ENCODE measurements at regions not wholly inside any gene's neighbourhood (a gene's known extent, or its start where the extent isn't known, plus 50 kb on each side); places are given as distances from the start of the nearest gene placed in this dataset.

DNA sequence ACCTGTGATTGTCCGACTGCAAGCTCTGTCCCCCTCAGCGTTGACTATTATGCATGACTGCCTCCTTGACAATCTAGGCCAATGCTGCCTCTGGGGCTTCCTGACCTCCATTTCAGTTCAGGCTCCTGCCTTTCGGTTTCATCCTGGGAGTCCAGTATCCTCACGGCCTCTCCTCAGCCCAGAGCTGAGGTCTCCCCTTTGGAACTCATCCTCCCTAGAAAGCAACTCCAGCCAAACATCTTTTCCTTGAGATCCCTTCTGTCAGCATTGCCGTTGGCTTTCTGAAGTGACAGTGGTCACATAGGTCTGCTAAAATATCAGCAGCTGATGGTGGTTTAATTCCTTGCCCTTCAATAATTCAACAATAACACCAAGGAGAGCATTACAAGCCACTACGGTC is 519.1 kb upstream of the NBEA start:
- no peak for TF ChIP-seq CTCF (IDR thresholded peaks at IDR 0.05; ENCODE audit: insufficient read depth, low read length, poor library complexity, severe bottlenecking)
- H3K27me3 ChIP-seq (replicated peaks; ENCODE audit: control insufficient read depth, insufficient read depth, low read length), result no peaks in the 10 kb centered on the region
- DNase-seq (ENCODE audit: extremely low read depth, insufficient read length), result no peak
- no peak overlapping the region for H3K4me3 ChIP-seq (replicated peaks; ENCODE audit: low read depth, low read length)
- no peaks in the 10 kb centered on the region for H3K36me3 ChIP-seq (ENCODE audit: control insufficient read depth, insufficient read depth, low read length)

GRCh38 chr13:34425327-34425949 is 516.6 kb upstream of the NBEA start:
- no peaks in the 10 kb centered on the region for H3K36me3 ChIP-seq (ENCODE audit: control insufficient read depth, insufficient read depth, low read length)
- H3K27me3 ChIP-seq (replicated peaks; ENCODE audit: control insufficient read depth, insufficient read depth, low read length), result no peaks in the 10 kb centered on the region
- DNase-seq (ENCODE audit: extremely low read depth, insufficient read length), result no peak
- TF ChIP-seq CTCF (IDR thresholded peaks at IDR 0.05; ENCODE audit: insufficient read depth, low read length, poor library complexity, severe bottlenecking), result no peak
- H3K4me3 ChIP-seq (replicated peaks; ENCODE audit: low read depth, low read length), result no peak overlapping the region

DNA sequence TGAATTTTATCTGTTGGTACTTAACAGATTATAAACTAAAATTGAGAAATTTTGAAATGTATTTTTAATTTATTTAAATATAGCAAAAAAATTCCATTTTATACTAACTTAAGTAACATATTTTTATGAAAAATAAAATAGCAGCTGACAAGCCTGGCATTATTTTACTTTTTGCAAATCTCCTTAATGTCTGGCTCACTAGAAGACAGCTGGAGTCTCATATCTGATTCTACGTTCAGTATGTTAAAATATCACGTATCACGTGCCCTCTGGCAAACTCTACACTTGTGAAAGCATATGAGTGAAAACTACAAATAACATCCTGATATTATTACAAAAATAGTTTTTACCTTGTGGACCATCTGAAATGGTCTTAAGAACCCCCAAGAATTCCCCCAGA is 513.2 kb upstream of the NBEA start:
- Histone ChIP-seq H3K4me3 (replicated peaks; ENCODE audit: low read depth, low read length) (no peak overlapping the region), H3K27me3 (replicated peaks; ENCODE audit: control insufficient read depth, insufficient read depth, low read length) (no peaks in the 10 kb centered on the region), H3K36me3 (ENCODE audit: control insufficient read depth, insufficient read depth, low read length) (no peaks in the 10 kb centered on the region)
- DNase-seq (ENCODE audit: extremely low read depth, insufficient read length), result no peak
- no peak for TF ChIP-seq CTCF (IDR thresholded peaks at IDR 0.05; ENCODE audit: insufficient read depth, low read length, poor library complexity, severe bottlenecking)

DNA sequence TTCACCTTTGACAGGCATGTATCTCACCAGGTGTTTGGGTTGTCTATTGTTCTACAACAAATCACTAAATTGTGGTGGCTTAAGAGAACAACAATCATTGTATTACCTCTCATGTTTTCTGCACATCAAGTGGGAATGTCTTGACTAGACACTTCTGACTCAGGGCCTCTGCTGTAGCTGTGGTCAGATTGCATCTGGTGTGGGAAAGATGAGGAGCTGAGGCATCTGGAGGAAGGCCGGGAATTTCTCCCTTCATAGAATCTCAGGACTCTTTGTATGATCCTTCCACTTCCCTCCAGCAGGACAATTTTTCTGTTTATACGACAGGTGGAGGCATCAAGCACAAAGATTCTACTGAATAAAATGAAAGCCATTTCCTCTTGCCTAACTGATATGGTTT is 511.8 kb upstream of the NBEA start:
- H3K4me3 ChIP-seq (replicated peaks; ENCODE audit: low read depth, low read length), result no peak overlapping the region
- H3K27me3 ChIP-seq (replicated peaks; ENCODE audit: control insufficient read depth, insufficient read depth, low read length), result no peaks in the 10 kb centered on the region
- no peaks in the 10 kb centered on the region for H3K36me3 ChIP-seq (ENCODE audit: control insufficient read depth, insufficient read depth, low read length)
- no peak for DNase-seq (ENCODE audit: extremely low read depth, insufficient read length)
- no peak for TF ChIP-seq CTCF (IDR thresholded peaks at IDR 0.05; ENCODE audit: insufficient read depth, low read length, poor library complexity, severe bottlenecking)

DNA sequence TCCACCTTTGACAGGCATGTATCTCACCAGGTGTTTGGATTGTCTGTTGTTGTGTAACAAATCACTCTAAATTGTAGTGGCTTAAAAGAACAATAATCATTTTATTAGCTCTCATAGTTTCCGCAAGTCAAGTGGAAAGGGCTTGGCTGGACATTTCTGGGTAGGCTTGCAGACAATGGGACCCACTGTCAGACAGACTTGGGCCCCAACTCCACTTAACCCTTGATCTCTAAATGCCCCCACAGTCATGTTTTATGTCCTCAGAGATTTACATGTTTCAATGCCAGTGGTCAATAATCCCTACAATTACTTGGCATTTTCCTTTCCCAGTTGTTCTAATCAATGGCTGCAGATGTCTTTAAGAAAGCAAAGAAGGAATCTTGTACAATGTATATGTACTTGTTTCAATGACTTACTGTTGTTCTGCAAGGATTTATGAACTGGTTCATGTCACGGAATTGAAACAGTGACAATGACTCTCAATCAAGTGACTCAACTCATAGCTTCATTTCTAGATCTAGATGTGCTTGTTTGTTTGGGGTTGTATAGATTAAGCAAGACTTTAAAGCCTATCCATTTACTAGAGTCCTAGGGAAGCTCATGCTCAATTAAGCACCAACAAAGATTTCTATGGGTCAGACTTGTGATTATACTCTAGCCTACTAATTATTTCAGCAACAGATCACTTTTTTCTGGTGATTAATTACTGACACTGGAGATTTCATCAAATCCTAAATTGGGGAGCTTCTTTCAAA is 510.1 kb upstream of the NBEA start:
- DNase-seq (ENCODE audit: extremely low read depth, insufficient read length), result no peak
- no peaks in the 10 kb centered on the region for H3K36me3 ChIP-seq (ENCODE audit: control insufficient read depth, insufficient read depth, low read length)
- TF ChIP-seq CTCF (IDR thresholded peaks at IDR 0.05; ENCODE audit: insufficient read depth, low read length, poor library complexity, severe bottlenecking), result no peak
- no peak overlapping the region for H3K4me3 ChIP-seq (replicated peaks; ENCODE audit: low read depth, low read length)
- no peaks in the 10 kb centered on the region for H3K27me3 ChIP-seq (replicated peaks; ENCODE audit: control insufficient read depth, insufficient read depth, low read length)
